ENCODE measurements at regions not wholly inside any gene's neighbourhood (a gene's known extent, or its start where the extent isn't known, plus 50 kb on each side); places are given as distances from the start of the nearest gene placed in this dataset.

GRCh38 chr2:34815052-34815741 is 1216.1 kb upstream of the FAM98A start:
- H4K20me1 ChIP-seq (ENCODE audit: insufficient read depth, low read length, poor library complexity, severe bottlenecking), result no peaks in the 10 kb centered on the region
- TF ChIP-seq EZH2phosphoT487 (IDR thresholded peaks at IDR 0.05; ENCODE audit: borderline replicate concordance), result no peak
- TF ChIP-seq, protein P1, sequence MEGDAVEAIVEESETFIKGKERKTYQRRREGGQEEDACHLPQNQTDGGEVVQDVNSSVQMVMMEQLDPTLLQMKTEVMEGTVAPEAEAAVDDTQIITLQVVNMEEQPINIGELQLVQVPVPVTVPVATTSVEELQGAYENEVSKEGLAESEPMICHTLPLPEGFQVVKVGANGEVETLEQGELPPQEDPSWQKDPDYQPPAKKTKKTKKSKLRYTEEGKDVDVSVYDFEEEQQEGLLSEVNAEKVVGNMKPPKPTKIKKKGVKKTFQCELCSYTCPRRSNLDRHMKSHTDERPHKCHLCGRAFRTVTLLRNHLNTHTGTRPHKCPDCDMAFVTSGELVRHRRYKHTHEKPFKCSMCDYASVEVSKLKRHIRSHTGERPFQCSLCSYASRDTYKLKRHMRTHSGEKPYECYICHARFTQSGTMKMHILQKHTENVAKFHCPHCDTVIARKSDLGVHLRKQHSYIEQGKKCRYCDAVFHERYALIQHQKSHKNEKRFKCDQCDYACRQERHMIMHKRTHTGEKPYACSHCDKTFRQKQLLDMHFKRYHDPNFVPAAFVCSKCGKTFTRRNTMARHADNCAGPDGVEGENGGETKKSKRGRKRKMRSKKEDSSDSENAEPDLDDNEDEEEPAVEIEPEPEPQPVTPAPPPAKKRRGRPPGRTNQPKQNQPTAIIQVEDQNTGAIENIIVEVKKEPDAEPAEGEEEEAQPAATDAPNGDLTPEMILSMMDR (conservative IDR thresholded peaks at IDR 0.05; ENCODE audit: low read length), result no peak
- no peaks in the 10 kb centered on the region for H3K4me1 ChIP-seq (ENCODE audit: insufficient read depth, low read length, poor library complexity, severe bottlenecking)
- no peaks in the 10 kb centered on the region for H3F3A ChIP-seq (ENCODE audit: low read depth)
- no peak overlapping the region for H3K4me2 ChIP-seq (ENCODE audit: low read depth, low read length, poor library complexity, severe bottlenecking)
- H3K9ac ChIP-seq (ENCODE audit: low read depth, low read length, poor library complexity, severe bottlenecking), result no peak overlapping the region
- H2AFZ ChIP-seq (ENCODE audit: low read length), result no peak overlapping the region
- no peaks in the 10 kb centered on the region for H3K79me2 ChIP-seq (ENCODE audit: insufficient read depth, low read length)
- H3K9me3 ChIP-seq (ENCODE audit: insufficient read depth, low read depth, low read length), result no peaks in the 10 kb centered on the region
- H3K36me3 ChIP-seq (ENCODE audit: insufficient read depth, low read length), result no peaks in the 10 kb centered on the region
- H3K27me3 ChIP-seq (ENCODE audit: insufficient read depth, low read length, poor library complexity, severe bottlenecking), result no peaks in the 10 kb centered on the region
- H3K4me3 ChIP-seq (ENCODE audit: low read length, poor library complexity, severe bottlenecking), result no peak overlapping the region
- H3K9me2 ChIP-seq (replicated peaks; ENCODE audit: low read depth, low read length), result no peaks in the 10 kb centered on the region

DNA sequence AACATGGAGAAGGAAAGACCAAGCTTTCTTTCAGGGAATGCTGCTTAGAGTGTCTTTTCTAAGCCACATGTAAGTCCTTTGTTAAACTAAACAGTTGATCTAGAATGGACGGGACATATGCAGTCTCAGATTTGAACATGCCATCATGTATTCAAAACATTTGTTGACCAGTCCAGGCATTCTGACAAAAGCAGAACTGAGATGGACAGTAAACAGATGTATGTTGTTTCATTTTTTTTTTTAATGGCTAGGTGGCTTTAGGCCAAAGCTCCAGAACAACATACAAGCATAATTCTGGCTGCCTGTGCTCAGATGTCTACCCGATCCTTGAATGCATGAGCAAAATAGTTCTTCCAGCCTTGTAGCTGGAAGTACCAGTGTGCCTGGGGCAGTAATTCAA is 1211.4 kb upstream of the FAM98A start:
- Histone ChIP-seq H3K4me3 (ENCODE audit: low read length, poor library complexity, severe bottlenecking) (no peak overlapping the region), H3K36me3 (ENCODE audit: insufficient read depth, low read length) (no peaks in the 10 kb centered on the region), H3K27me3 (ENCODE audit: insufficient read depth, low read length, poor library complexity, severe bottlenecking) (no peaks in the 10 kb centered on the region), H2AFZ (ENCODE audit: low read length) (no peak overlapping the region), H3K9me3 (ENCODE audit: insufficient read depth, low read depth, low read length) (no peaks in the 10 kb centered on the region), H4K20me1 (ENCODE audit: insufficient read depth, low read length, poor library complexity, severe bottlenecking) (no peaks in the 10 kb centered on the region), H3K9ac (ENCODE audit: low read depth, low read length, poor library complexity, severe bottlenecking) (no peak overlapping the region), H3F3A (ENCODE audit: low read depth) (no peaks in the 10 kb centered on the region), H3K79me2 (ENCODE audit: insufficient read depth, low read length) (no peaks in the 10 kb centered on the region), H3K4me1 (ENCODE audit: insufficient read depth, low read length, poor library complexity, severe bottlenecking) (no peaks in the 10 kb centered on the region), H3K4me2 (ENCODE audit: low read depth, low read length, poor library complexity, severe bottlenecking) (no peak overlapping the region), H3K9me2 (replicated peaks; ENCODE audit: low read depth, low read length) (no peaks in the 10 kb centered on the region)
- TF ChIP-seq EZH2phosphoT487 (IDR thresholded peaks at IDR 0.05; ENCODE audit: borderline replicate concordance), result no peak
- TF ChIP-seq, protein P1 (conservative IDR thresholded peaks at IDR 0.05; ENCODE audit: low read length), result no peak

DNA sequence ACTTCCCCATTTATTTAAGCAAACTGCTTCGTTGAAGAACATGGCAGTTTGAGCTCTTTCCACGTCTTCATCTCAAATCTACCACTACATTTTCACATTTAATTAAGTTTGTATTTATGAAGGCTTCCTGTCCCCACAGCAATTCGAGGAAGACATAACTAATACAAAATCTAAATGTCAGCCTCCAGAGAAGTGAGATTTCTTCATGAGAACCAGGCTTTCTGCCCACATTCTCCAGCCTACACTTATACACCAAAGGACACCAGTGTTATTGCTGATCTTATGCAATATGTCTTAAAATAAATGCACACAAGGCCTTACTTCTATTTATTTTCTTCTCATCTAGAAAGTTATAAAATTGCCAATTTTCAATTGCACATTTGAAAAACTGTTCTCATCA is 1209.3 kb upstream of the FAM98A start:
- Histone ChIP-seq H3K79me2 (ENCODE audit: insufficient read depth, low read length) (no peaks in the 10 kb centered on the region), H3K36me3 (ENCODE audit: insufficient read depth, low read length) (no peaks in the 10 kb centered on the region), H4K20me1 (ENCODE audit: insufficient read depth, low read length, poor library complexity, severe bottlenecking) (no peaks in the 10 kb centered on the region), H3K4me2 (ENCODE audit: low read depth, low read length, poor library complexity, severe bottlenecking) (no peak overlapping the region), H3K4me3 (ENCODE audit: low read length, poor library complexity, severe bottlenecking) (no peak overlapping the region), H2AFZ (ENCODE audit: low read length) (no peak overlapping the region), H3K4me1 (ENCODE audit: insufficient read depth, low read length, poor library complexity, severe bottlenecking) (no peaks in the 10 kb centered on the region), H3K9me3 (ENCODE audit: insufficient read depth, low read depth, low read length) (no peaks in the 10 kb centered on the region), H3F3A (ENCODE audit: low read depth) (no peaks in the 10 kb centered on the region), H3K27me3 (ENCODE audit: insufficient read depth, low read length, poor library complexity, severe bottlenecking) (no peaks in the 10 kb centered on the region), H3K9me2 (replicated peaks; ENCODE audit: low read depth, low read length) (no peaks in the 10 kb centered on the region), H3K9ac (ENCODE audit: low read depth, low read length, poor library complexity, severe bottlenecking) (no peak overlapping the region)
- TF ChIP-seq, protein P1 (conservative IDR thresholded peaks at IDR 0.05; ENCODE audit: low read length), result no peak
- TF ChIP-seq EZH2phosphoT487 (IDR thresholded peaks at IDR 0.05; ENCODE audit: borderline replicate concordance), result no peak
